Erythroblast (primary cell): ENCODE measurements at regions not wholly inside any gene's neighbourhood (a gene's known extent, or its start where the extent isn't known, plus 50 kb on each side); places are given as distances from the start of the nearest gene placed in this dataset.

Experiments
- GATA1 ChIP-seq: IDR thresholded peaks from 2 replicates; pipeline ENCODE4 v1.6.1; 2011; ENCODE audit warnings: low read depth, mild to moderate bottlenecking, control low read depth, low read length, moderate library complexity
- POLR2A ChIP-seq: IDR thresholded peaks from 2 replicates; pipeline ENCODE4 v1.6.1; 2011; ENCODE audit warnings: mild to moderate bottlenecking, low read length

- no peak for TF ChIP-seq POLR2A
- TF ChIP-seq GATA1: no peak
Measured at GRCh38 chr6:21769968-21770367, 176.4 kb downstream of the SOX4 start.
